HEK293 (cell line): ENCODE measurements at regions not wholly inside any gene's neighbourhood (a gene's known extent, or its start where the extent isn't known, plus 50 kb on each side); places are given as distances from the start of the nearest gene placed in this dataset.

Experiments used
- CTCF ChIA-PET: fragments of 350-600 bp; formaldehyde crosslinking; extraction: SDS; loops from one replicate; lab custom pipeline; 2021; ENCODE audit warnings: antibody characterized with exemption; lab: Yijun Ruan, JAX
- POLR2A ChIA-PET: fragments of 300-600 bp; formaldehyde crosslinking; extraction: SDS; loops from one replicate; lab custom pipeline; 2020; ENCODE audit warnings: antibody characterized with exemption, inconsistent platforms; lab: Yijun Ruan, JAX
- H3K27ac ChIP-seq: fragments of 200-500 bp; sonication (Bioruptor generic); 2 replicates; pipeline ENCODE4 v1.5.1; 2014; ENCODE audit warnings: low read depth, low read length, control low read depth, inconsistent platforms; ENCODE audit errors: extremely low read depth
- H3K36me3 ChIP-seq, 2 experiments: fragments of 200-500 bp in 1 of 2; sonication (Bioruptor generic) in 1 of 2; 1 replicate in 1 of 2; 2 replicates in 1 of 2; pipeline ENCODE4 v1.5.1; 2014 to 2017; ENCODE audit warnings: inconsistent platforms in 2 of 2, low read length in 2 of 2; ENCODE audit not compliant: control insufficient read depth in 2 of 2, insufficient read depth in 1 of 2
- H3K4me1 ChIP-seq: fragments of 200-500 bp; sonication (Bioruptor generic); 2 replicates; pipeline ENCODE4 v1.5.1; 2014; ENCODE audit warnings: mild to moderate bottlenecking, low read length, inconsistent platforms; ENCODE audit not compliant: control insufficient read depth, insufficient read depth
- H3K4me3 ChIP-seq: 2 replicates; pipeline ENCODE4 v1.5.1; 2011; ENCODE audit warnings: low read depth, mild to moderate bottlenecking, control low read depth, low read length, moderate library complexity
- H3K9me3 ChIP-seq: fragments of 200-500 bp; sonication (Bioruptor generic); 2 replicates; pipeline ENCODE4 v1.5.1; 2014; ENCODE audit warnings: low read depth, low read length, inconsistent platforms; ENCODE audit not compliant: control insufficient read depth, insufficient read depth
- FEZF1 ChIP-seq: fragments of 450-650 bp; formaldehyde crosslinking; IDR thresholded peaks from 2 replicates; pipeline ENCODE4 v1.5.1; 2016; ENCODE audit warnings: missing biosample characterization, missing genetic modification characterization
- HOXA7 ChIP-seq: sonication (generic); formaldehyde crosslinking; IDR thresholded peaks from 2 replicates; pipeline ENCODE4 v1.8.1; 2022; ENCODE audit warnings: missing genetic modification reagents, borderline replicate concordance
- HOXD13 ChIP-seq: sonication (generic); formaldehyde crosslinking; IDR thresholded peaks from 2 replicates; pipeline ENCODE4 v1.8.0; 2022; ENCODE audit warnings: missing genetic modification reagents, borderline replicate concordance
- KLF17 ChIP-seq: fragments of 450-650 bp; formaldehyde crosslinking; IDR thresholded peaks from 2 replicates; pipeline ENCODE4 v1.5.1; 2016; ENCODE audit warnings: missing biosample characterization, missing genetic modification characterization
- MZF1 ChIP-seq: fragments of 450-650 bp; formaldehyde crosslinking; IDR thresholded peaks from 2 replicates; pipeline ENCODE4 v1.5.1; 2017; ENCODE audit warnings: missing biosample characterization, missing genetic modification characterization, borderline replicate concordance
- PRDM1 ChIP-seq: fragments of 450-650 bp; formaldehyde crosslinking; IDR thresholded peaks from 2 replicates; pipeline ENCODE4; 2016; ENCODE audit warnings: missing biosample characterization, missing genetic modification characterization
- PRDM6 ChIP-seq: fragments of 450-650 bp; formaldehyde crosslinking; IDR thresholded peaks from 2 replicates; pipeline ENCODE4 v1.5.1; 2017; ENCODE audit warnings: missing biosample characterization, missing genetic modification characterization
- SCRT1 ChIP-seq: fragments of 450-650 bp; formaldehyde crosslinking; IDR thresholded peaks from 2 replicates; pipeline ENCODE4 v1.5.1; 2016; ENCODE audit warnings: missing biosample characterization, missing genetic modification characterization, borderline replicate concordance
- TSHZ1 ChIP-seq: fragments of 450-650 bp; formaldehyde crosslinking; IDR thresholded peaks from 2 replicates; pipeline ENCODE4 v1.5.1; 2016; ENCODE audit warnings: missing biosample characterization, missing genetic modification characterization, borderline replicate concordance
- ZBTB26 ChIP-seq: fragments of 450-650 bp; formaldehyde crosslinking; optimal IDR thresholded peaks from 2 replicates; pipeline ENCODE3; 2016; ENCODE audit warnings: missing biosample characterization, mild to moderate bottlenecking, missing genetic modification characterization
- ZNF16 ChIP-seq: fragments of 450-650 bp; formaldehyde crosslinking; IDR thresholded peaks from 2 replicates; pipeline ENCODE4 v1.5.1; 2016; ENCODE audit warnings: low read depth, missing biosample characterization, missing genetic modification characterization
- ZNF169 ChIP-seq: fragments of 450-650 bp; formaldehyde crosslinking; IDR thresholded peaks from 2 replicates; pipeline ENCODE4 v1.5.1; 2016; ENCODE audit warnings: missing biosample characterization, missing genetic modification characterization
- ZNF202 ChIP-seq: fragments of 450-650 bp; formaldehyde crosslinking; IDR thresholded peaks from 2 replicates; pipeline ENCODE4 v1.5.1; 2016; ENCODE audit warnings: missing biosample characterization, missing genetic modification characterization, borderline replicate concordance
- ZNF302 ChIP-seq: fragments of 450-650 bp; formaldehyde crosslinking; IDR thresholded peaks from 2 replicates; pipeline ENCODE4 v1.5.1; 2016; ENCODE audit warnings: missing biosample characterization, missing genetic modification characterization, low read depth
- ZNF416 ChIP-seq: fragments of 450-650 bp; formaldehyde crosslinking; IDR thresholded peaks from 2 replicates; pipeline ENCODE4 v1.5.1; 2016; ENCODE audit warnings: missing biosample characterization, missing genetic modification characterization
- ZNF48 ChIP-seq: fragments of 450-650 bp; formaldehyde crosslinking; IDR thresholded peaks from 2 replicates; pipeline ENCODE4 v1.5.1; 2016; ENCODE audit warnings: missing biosample characterization, missing genetic modification characterization
- ZNF510 ChIP-seq: fragments of 450-650 bp; formaldehyde crosslinking; IDR thresholded peaks from 2 replicates; pipeline ENCODE4 v1.5.1; 2018; ENCODE audit warnings: mild to moderate bottlenecking, missing genetic modification characterization, missing biosample characterization; ENCODE audit not compliant: insufficient replicate concordance
- ZNF555 ChIP-seq: fragments of 450-650 bp; formaldehyde crosslinking; conservative IDR thresholded peaks from 2 replicates; pipeline ENCODE4 v1.5.1; 2017; ENCODE audit warnings: missing biosample characterization, mild to moderate bottlenecking, missing genetic modification characterization, inconsistent platforms
- ZNF621 ChIP-seq: fragments of 450-650 bp; formaldehyde crosslinking; IDR thresholded peaks from 2 replicates; pipeline ENCODE4 v1.5.1; 2017; ENCODE audit warnings: missing biosample characterization, missing genetic modification characterization
- ZNF626 ChIP-seq: fragments of 450-650 bp; sonication (Bioruptor Pico); formaldehyde crosslinking; IDR thresholded peaks from 2 replicates; pipeline ENCODE4 v1.5.1; 2018; ENCODE audit warnings: missing biosample characterization, missing genetic modification characterization, inconsistent platforms
- ZNF629 ChIP-seq: fragments of 450-650 bp; formaldehyde crosslinking; IDR thresholded peaks from 2 replicates; pipeline ENCODE4 v1.5.1; 2017; ENCODE audit warnings: missing biosample characterization, missing genetic modification characterization
- ZNF692 ChIP-seq: fragments of 450-650 bp; formaldehyde crosslinking; IDR thresholded peaks from 2 replicates; pipeline ENCODE4 v1.5.1; 2016; ENCODE audit warnings: missing biosample characterization, missing genetic modification characterization
- ZNF76 ChIP-seq: fragments of 450-650 bp; formaldehyde crosslinking; IDR thresholded peaks from 2 replicates; pipeline ENCODE4; 2016; ENCODE audit warnings: low read depth, missing biosample characterization, missing genetic modification characterization, borderline replicate concordance
- ZNF792 ChIP-seq: fragments of 450-650 bp; formaldehyde crosslinking; IDR thresholded peaks from 2 replicates; pipeline ENCODE4 v1.5.1; 2016; ENCODE audit warnings: missing biosample characterization, missing genetic modification characterization
- ZNF843 ChIP-seq: fragments of 450-650 bp; formaldehyde crosslinking; IDR thresholded peaks from 2 replicates; pipeline ENCODE4 v1.5.1; 2016; ENCODE audit warnings: missing biosample characterization, missing genetic modification characterization
- ZSCAN5A ChIP-seq: fragments of 450-650 bp; formaldehyde crosslinking; IDR thresholded peaks from 2 replicates; pipeline ENCODE4 v1.5.1; 2016; ENCODE audit warnings: missing biosample characterization, missing genetic modification characterization

- no peak overlapping the region for H3K4me3 ChIP-seq
- CTCF ChIA-PET = interaction anchor here (0.5 to 0.6 kb wide), 2 partner anchors 25 to 296 kb away, joined by 3 to 4 read pairs; no protein-coding TSS in a partner anchor
- no peaks in the 10 kb centered on the region for H3K36me3 ChIP-seq
- H3K27ac ChIP-seq = no peak overlapping the region
- H3K4me1 ChIP-seq = no peaks in the 10 kb centered on the region
- POLR2A ChIA-PET = no interaction called here
- H3K9me3 ChIP-seq = no peaks in the 10 kb centered on the region
- TF ChIP-seq ZNF692 (tag by site-specific recombination) (no peak), ZSCAN5A (no peak), ZNF416 (no peak), ZNF626 (tag by site-specific recombination) (no peak), ZNF555 (no peak), ZNF302 (tag by site-specific recombination) (no peak), ZBTB26 (tag by site-specific recombination) (no peak), ZNF843 (tag by site-specific recombination) (no peak), ZNF621 (tag by site-specific recombination) (no peak), HOXA7 (CRISPR knock-in tag) (no peak), ZNF169 (tag by site-specific recombination) (no peak), TSHZ1 (no peak), MZF1 (tag by site-specific recombination) (no peak), ZNF48 (no peak), ZNF792 (no peak), ZNF629 (tag by site-specific recombination) (no peak), ZNF76 (tag by site-specific recombination) (no peak)
Observed at GRCh38 chr6:134593887-134594286, 276.0 kb upstream of the SGK1 start.

- ChIA-PET CTCF (interaction anchor here (0.5 to 0.6 kb wide), 3 partner anchors 38 to 347 kb away, joined by 3 read pairs; no protein-coding TSS in a partner anchor), POLR2A (no interaction called here)
Observed at GRCh38 chr6:134593442-134593841, 275.5 kb upstream of the SGK1 start.

More at GRCh38 chr6:134593442-134593841, 275.5 kb upstream of the SGK1 start:
- H3K36me3 ChIP-seq = no peaks in the 10 kb centered on the region
- TF ChIP-seq ZNF16 (tag by site-specific recombination) = no peak
- TF ChIP-seq KLF17 (tag by site-specific recombination) = no peak
- TF ChIP-seq HOXD13 (CRISPR knock-in tag) = no peak
- TF ChIP-seq SCRT1 (tag by site-specific recombination) = no peak
- no peak for TF ChIP-seq FEZF1 (tag by site-specific recombination)
- no peak for TF ChIP-seq PRDM6 (tag by site-specific recombination)
- no peak for TF ChIP-seq PRDM1
- TF ChIP-seq ZNF169 (tag by site-specific recombination) = no peak
- TF ChIP-seq ZNF510 = no peak
- no peak for TF ChIP-seq ZNF626 (tag by site-specific recombination)
- TF ChIP-seq ZNF202 (tag by site-specific recombination) = no peak
- H3K4me3 ChIP-seq = no peak overlapping the region
- no peaks in the 10 kb centered on the region for H3K4me1 ChIP-seq
- H3K9me3 ChIP-seq = no peaks in the 10 kb centered on the region
- H3K27ac ChIP-seq = no peak overlapping the region
